ENCODE measurements at regions not wholly inside any gene's neighbourhood (a gene's known extent, or its start where the extent isn't known, plus 50 kb on each side); places are given as distances from the start of the nearest gene placed in this dataset.

GRCh38 chr5:61689153-61689846 lies 357.2 kb downstream of the ZSWIM6 start:
- H4K20me1 ChIP-seq (ENCODE audit: insufficient read depth, low read length), result no peaks in the 10 kb centered on the region

GRCh38 chr5:61697809-61698558 lies 365.9 kb downstream of the ZSWIM6 start:
- H3K79me2 ChIP-seq (ENCODE audit: insufficient read depth, low read length), result no peaks in the 10 kb centered on the region
- no peaks in the 10 kb centered on the region for H3K27me3 ChIP-seq (ENCODE audit: insufficient read depth, low read length, poor library complexity)
- ATAC-seq (ENCODE audit: insufficient read depth, low read depth) (no peak), DNase-seq (no peak)
- H3K9me3 ChIP-seq (ENCODE audit: insufficient read depth, low read length, severe bottlenecking), result no peaks in the 10 kb centered on the region
- H3K4me1 ChIP-seq (ENCODE audit: insufficient read depth, low read length), result no peaks in the 10 kb centered on the region
- no peak overlapping the region for H3K4me2 ChIP-seq (ENCODE audit: insufficient read depth, low read length)
- no peak overlapping the region for H3K4me3 ChIP-seq (ENCODE audit: low read depth in 1 of 2, low read length in 2 of 2)
- H4K20me1 ChIP-seq (ENCODE audit: insufficient read depth, low read length), result no peaks in the 10 kb centered on the region
- no peak overlapping the region for H3K9ac ChIP-seq (ENCODE audit: low read depth, low read length)
- no peak overlapping the region for H2AFZ ChIP-seq (ENCODE audit: low read depth, low read length)
- H3K27ac ChIP-seq (ENCODE audit: low read length), result no peak overlapping the region
- TF ChIP-seq, protein P1, sequence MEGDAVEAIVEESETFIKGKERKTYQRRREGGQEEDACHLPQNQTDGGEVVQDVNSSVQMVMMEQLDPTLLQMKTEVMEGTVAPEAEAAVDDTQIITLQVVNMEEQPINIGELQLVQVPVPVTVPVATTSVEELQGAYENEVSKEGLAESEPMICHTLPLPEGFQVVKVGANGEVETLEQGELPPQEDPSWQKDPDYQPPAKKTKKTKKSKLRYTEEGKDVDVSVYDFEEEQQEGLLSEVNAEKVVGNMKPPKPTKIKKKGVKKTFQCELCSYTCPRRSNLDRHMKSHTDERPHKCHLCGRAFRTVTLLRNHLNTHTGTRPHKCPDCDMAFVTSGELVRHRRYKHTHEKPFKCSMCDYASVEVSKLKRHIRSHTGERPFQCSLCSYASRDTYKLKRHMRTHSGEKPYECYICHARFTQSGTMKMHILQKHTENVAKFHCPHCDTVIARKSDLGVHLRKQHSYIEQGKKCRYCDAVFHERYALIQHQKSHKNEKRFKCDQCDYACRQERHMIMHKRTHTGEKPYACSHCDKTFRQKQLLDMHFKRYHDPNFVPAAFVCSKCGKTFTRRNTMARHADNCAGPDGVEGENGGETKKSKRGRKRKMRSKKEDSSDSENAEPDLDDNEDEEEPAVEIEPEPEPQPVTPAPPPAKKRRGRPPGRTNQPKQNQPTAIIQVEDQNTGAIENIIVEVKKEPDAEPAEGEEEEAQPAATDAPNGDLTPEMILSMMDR (IDR thresholded peaks at IDR 0.05; ENCODE audit: borderline replicate concordance, extremely low read depth, low read length, poor library complexity, severe bottlenecking), result no peak
- TF ChIP-seq EZH2 (IDR thresholded peaks at IDR 0.05; ENCODE audit: borderline replicate concordance, low read depth, low read length, severe bottlenecking), result no peak
- H3K36me3 ChIP-seq (ENCODE audit: insufficient read depth, low read length), result no peaks in the 10 kb centered on the region

More at GRCh38 chr5:61689153-61689846, 357.2 kb downstream of the ZSWIM6 start:
- H3K36me3 ChIP-seq (ENCODE audit: insufficient read depth, low read length), result no peaks in the 10 kb centered on the region
- peaks cover 3% of the 10 kb centered on the region for H3K9me3 ChIP-seq (ENCODE audit: insufficient read depth, low read length, severe bottlenecking)
- H3K79me2 ChIP-seq (ENCODE audit: insufficient read depth, low read length), result no peaks in the 10 kb centered on the region
- H3K27me3 ChIP-seq (ENCODE audit: insufficient read depth, low read length, poor library complexity), result peaks cover 4% of the 10 kb centered on the region
- no peak for DNase-seq
- H2AFZ ChIP-seq (ENCODE audit: low read depth, low read length), result no peak overlapping the region
- H3K4me1 ChIP-seq (ENCODE audit: insufficient read depth, low read length), result no peaks in the 10 kb centered on the region
- no peak for ATAC-seq (ENCODE audit: insufficient read depth, low read depth)
- no peak overlapping the region for H3K4me3 ChIP-seq (ENCODE audit: low read depth in 1 of 2, low read length in 2 of 2)
- TF ChIP-seq EZH2 (IDR thresholded peaks at IDR 0.05; ENCODE audit: borderline replicate concordance, low read depth, low read length, severe bottlenecking), result no peak
- TF ChIP-seq, protein P1 (IDR thresholded peaks at IDR 0.05; ENCODE audit: borderline replicate concordance, extremely low read depth, low read length, poor library complexity, severe bottlenecking), result no peak
- H3K27ac ChIP-seq (ENCODE audit: low read length), result no peak overlapping the region
- H3K9ac ChIP-seq (ENCODE audit: low read depth, low read length), result no peak overlapping the region
- H3K4me2 ChIP-seq (ENCODE audit: insufficient read depth, low read length), result no peak overlapping the region

GRCh38 chr5:61701877-61702602 lies 370.0 kb downstream of the ZSWIM6 start:
- H3K27me3 ChIP-seq (ENCODE audit: insufficient read depth, low read length, poor library complexity), result no peaks in the 10 kb centered on the region
- H3K9me3 ChIP-seq (ENCODE audit: insufficient read depth, low read length, severe bottlenecking), result no peaks in the 10 kb centered on the region
- H3K4me1 ChIP-seq (ENCODE audit: insufficient read depth, low read length), result no peaks in the 10 kb centered on the region
- no peak overlapping the region for H2AFZ ChIP-seq (ENCODE audit: low read depth, low read length)
- H3K9ac ChIP-seq (ENCODE audit: low read depth, low read length), result no peak overlapping the region
- ATAC-seq (ENCODE audit: insufficient read depth, low read depth) (no peak), DNase-seq (no peak)
- TF ChIP-seq, protein P1 (IDR thresholded peaks at IDR 0.05; ENCODE audit: borderline replicate concordance, extremely low read depth, low read length, poor library complexity, severe bottlenecking), result no peak
- no peak for TF ChIP-seq EZH2 (IDR thresholded peaks at IDR 0.05; ENCODE audit: borderline replicate concordance, low read depth, low read length, severe bottlenecking)
- H3K79me2 ChIP-seq (ENCODE audit: insufficient read depth, low read length), result no peaks in the 10 kb centered on the region
- H3K36me3 ChIP-seq (ENCODE audit: insufficient read depth, low read length), result no peaks in the 10 kb centered on the region
- no peak overlapping the region for H3K4me2 ChIP-seq (ENCODE audit: insufficient read depth, low read length)
- no peak overlapping the region for H3K4me3 ChIP-seq (ENCODE audit: low read depth in 1 of 2, low read length in 2 of 2)
- H3K27ac ChIP-seq (ENCODE audit: low read length), result no peak overlapping the region
- no peaks in the 10 kb centered on the region for H4K20me1 ChIP-seq (ENCODE audit: insufficient read depth, low read length)
